VCaP (cell line): ENCODE measurements at regions not wholly inside any gene's neighbourhood (a gene's known extent, or its start where the extent isn't known, plus 50 kb on each side); places are given as distances from the start of the nearest gene placed in this dataset.

Experiments used
- H3K27ac ChIP-seq: fragments of 450-650 bp; 2 replicates; pipeline ENCODE4 v1.5.1; 2017
- CTCF ChIP-seq: fragments of 450-650 bp; conservative IDR thresholded peaks from 2 replicates; pipeline ENCODE4 v1.5.1; 2017; ENCODE audit warnings: mild to moderate bottlenecking, moderate library complexity

GRCh38 chr10:1977461-1977860 lies 240.1 kb upstream of the ADARB2 start:
- TF ChIP-seq CTCF = no peak
- H3K27ac ChIP-seq = no peak overlapping the region

GRCh38 chr10:1972406-1972805 lies 235.1 kb upstream of the ADARB2 start:
- H3K27ac ChIP-seq = no peak overlapping the region
- TF ChIP-seq CTCF = no peak

- TF ChIP-seq CTCF = no peak
- H3K27ac ChIP-seq = no peak overlapping the region
Measured at GRCh38 chr10:1968257-1969033, 231.1 kb upstream of the ADARB2 start.

- H3K27ac ChIP-seq = no peak overlapping the region
- no peak for TF ChIP-seq CTCF
Measured at GRCh38 chr10:1966712-1967376, 229.5 kb upstream of the ADARB2 start.

- no peak overlapping the region for H3K27ac ChIP-seq
- no peak for TF ChIP-seq CTCF
Measured at GRCh38 chr10:1964476-1964875, 227.2 kb upstream of the ADARB2 start.

GRCh38 chr10:1963341-1963740 lies 226.0 kb upstream of the ADARB2 start:
- H3K27ac ChIP-seq = no peak overlapping the region
- TF ChIP-seq CTCF = no peak

- H3K27ac ChIP-seq = no peak overlapping the region
- TF ChIP-seq CTCF = 0 out of 2 replicates have a peak, but pooled peaks have one; percentile 28
Measured at GRCh38 chr10:1961989-1962388, 224.7 kb upstream of the ADARB2 start.
